ENCODE measurements at regions not wholly inside any gene's neighbourhood (a gene's known extent, or its start where the extent isn't known, plus 50 kb on each side); places are given as distances from the start of the nearest gene placed in this dataset.

- DNase-seq (ENCODE audit: low read depth): no peak
These were observed 321.8 kb upstream of the PRDM1 start for GRCh38 chr6:105764315-105764714.

GRCh38 chr6:105763866-105764265 is 322.3 kb upstream of the PRDM1 start:
- DNase-seq (ENCODE audit: low read depth): no peak

GRCh38 chr6:105760746-105761145 is 325.4 kb upstream of the PRDM1 start:
- DNase-seq (ENCODE audit: low read depth): no peak

- no peak for DNase-seq (ENCODE audit: low read depth)
These were observed 326.2 kb upstream of the PRDM1 start for GRCh38 chr6:105759946-105760345.

GRCh38 chr6:105759015-105759414 is 327.1 kb upstream of the PRDM1 start:
- DNase-seq (ENCODE audit: low read depth): no peak

- no peak for DNase-seq (ENCODE audit: low read depth)
These were observed 328.5 kb upstream of the PRDM1 start for GRCh38 chr6:105757512-105758200.

GRCh38 chr6:105755885-105756284 is 330.3 kb upstream of the PRDM1 start:
- no peak for DNase-seq (ENCODE audit: low read depth)

- no peak for DNase-seq (ENCODE audit: low read depth)
These were observed 332.4 kb upstream of the PRDM1 start for GRCh38 chr6:105753620-105754211.

- no peak for DNase-seq (ENCODE audit: low read depth)
These were observed 332.9 kb upstream of the PRDM1 start for GRCh38 chr6:105753207-105753606.

GRCh38 chr6:105750089-105750488 is 336.0 kb upstream of the PRDM1 start:
- no peak for DNase-seq (ENCODE audit: low read depth)

GRCh38 chr6:105748737-105749161 is 337.4 kb upstream of the PRDM1 start:
- DNase-seq (ENCODE audit: low read depth): no peak

- DNase-seq (ENCODE audit: low read depth): no peak
These were observed 338.2 kb upstream of the PRDM1 start for GRCh38 chr6:105747823-105748405.

- DNase-seq (ENCODE audit: low read depth): no peak
These were observed 339.6 kb upstream of the PRDM1 start for GRCh38 chr6:105746509-105746908.

- no peak for DNase-seq (ENCODE audit: low read depth)
These were observed 340.0 kb upstream of the PRDM1 start for GRCh38 chr6:105746130-105746505.

GRCh38 chr6:105745464-105746129 is 340.5 kb upstream of the PRDM1 start:
- no peak for DNase-seq (ENCODE audit: low read depth)

- DNase-seq (ENCODE audit: low read depth): no peak
These were observed 341.3 kb upstream of the PRDM1 start for GRCh38 chr6:105744815-105745214.

- no peak for DNase-seq (ENCODE audit: low read depth)
These were observed 338.2 kb upstream of the PREP start for GRCh38 chr6:105740946-105741645.

GRCh38 chr6:105739764-105740163 is 336.9 kb upstream of the PREP start:
- DNase-seq (ENCODE audit: low read depth): no peak

- DNase-seq (ENCODE audit: low read depth): no peak
These were observed 330.8 kb upstream of the PREP start for GRCh38 chr6:105733556-105734162.

GRCh38 chr6:105728995-105729394 is 326.1 kb upstream of the PREP start:
- DNase-seq (ENCODE audit: low read depth): no peak

- DNase-seq (ENCODE audit: low read depth): no peak
These were observed 324.2 kb upstream of the PREP start for GRCh38 chr6:105726902-105727655.

Measured in stimulated activated CD8-positive, alpha-beta memory T cell treated with anti-CD3 and anti-CD28 coated beads, Interleukin-15, amount 100 ng/mL, for 24 hours (primary cell).